ENCODE measurements at regions not wholly inside any gene's neighbourhood (a gene's known extent, or its start where the extent isn't known, plus 50 kb on each side); places are given as distances from the start of the nearest gene placed in this dataset.

DNA sequence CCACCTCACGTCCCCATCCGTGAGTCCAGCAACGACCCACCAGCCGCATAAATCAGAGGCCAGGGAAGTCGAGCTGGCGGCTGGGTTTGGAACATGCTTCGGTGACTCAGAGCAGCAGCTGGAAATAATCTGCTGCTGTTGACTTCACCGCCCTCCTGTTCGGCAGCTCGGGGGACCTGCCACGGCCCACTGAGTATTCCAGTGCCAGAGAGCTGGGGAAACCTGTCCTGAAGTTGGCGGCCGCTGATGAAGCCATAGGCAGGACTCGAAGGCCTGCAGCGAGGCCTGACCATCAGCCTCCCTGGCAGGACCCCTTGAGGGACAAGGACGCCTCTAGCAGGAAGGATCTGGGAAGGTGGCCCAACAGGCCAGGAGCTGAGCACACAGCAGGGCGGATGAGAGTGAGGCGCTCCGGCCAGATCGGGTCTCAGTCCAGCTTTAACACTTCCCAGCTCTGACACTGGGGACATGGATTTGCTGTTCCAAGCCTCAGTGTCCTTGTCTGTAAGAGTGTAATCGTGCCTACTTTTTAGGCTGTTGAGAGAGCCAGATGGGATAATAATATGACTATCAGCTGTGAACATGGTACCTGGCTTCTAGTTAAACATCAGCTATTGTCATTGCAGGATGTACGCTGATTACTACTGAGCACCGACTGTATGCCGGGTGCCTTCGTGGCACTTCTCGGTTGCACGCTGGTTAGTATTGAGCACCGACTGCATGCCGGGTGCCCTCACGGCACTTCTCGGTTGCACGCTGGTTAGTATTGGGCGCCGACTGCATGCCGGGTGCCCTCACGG lies 50.4 kb upstream of the CIBAR2 start:
- DNase-seq, result no peak

DNA sequence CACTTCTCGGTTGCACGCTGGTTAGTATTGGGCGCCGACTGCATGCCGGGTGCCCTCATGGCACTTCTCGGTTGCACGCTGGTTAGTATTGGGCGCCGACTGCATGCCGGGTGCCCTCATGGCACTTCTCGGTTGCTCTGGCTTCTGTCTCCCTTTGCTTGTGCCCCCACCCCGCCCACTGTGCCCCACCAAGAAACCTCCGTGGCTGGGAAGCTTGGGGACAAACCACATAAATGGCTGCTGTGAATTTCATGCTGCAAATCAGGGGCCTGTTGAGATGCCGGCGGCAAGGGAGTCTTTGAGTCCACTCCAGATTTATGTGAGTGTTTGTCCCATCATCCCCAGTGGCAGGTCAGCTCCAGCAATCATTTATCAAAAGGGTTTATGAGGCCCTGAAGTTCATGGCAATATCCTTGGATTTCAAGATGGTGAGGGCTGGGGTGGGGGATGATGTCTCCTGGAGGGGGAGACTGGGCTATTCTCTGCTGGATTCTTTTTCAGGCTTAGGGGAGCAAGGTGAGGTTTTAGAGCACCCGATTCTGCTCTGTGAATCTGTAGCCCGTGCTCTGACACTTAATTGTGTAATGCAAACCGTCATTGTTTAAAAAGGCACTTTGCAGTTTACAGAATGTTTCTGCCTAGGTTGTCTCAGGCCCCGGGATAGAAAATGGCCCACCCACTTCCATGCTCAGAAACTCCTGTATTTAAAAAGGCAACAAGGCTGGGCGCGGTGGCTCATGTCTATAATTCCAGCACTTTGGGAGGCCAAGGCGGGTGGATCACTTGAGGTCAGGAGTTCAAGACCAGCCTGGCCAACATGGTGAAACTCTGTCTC lies 51.2 kb upstream of the CIBAR2 start:
- DNase-seq, result no peak

DNA sequence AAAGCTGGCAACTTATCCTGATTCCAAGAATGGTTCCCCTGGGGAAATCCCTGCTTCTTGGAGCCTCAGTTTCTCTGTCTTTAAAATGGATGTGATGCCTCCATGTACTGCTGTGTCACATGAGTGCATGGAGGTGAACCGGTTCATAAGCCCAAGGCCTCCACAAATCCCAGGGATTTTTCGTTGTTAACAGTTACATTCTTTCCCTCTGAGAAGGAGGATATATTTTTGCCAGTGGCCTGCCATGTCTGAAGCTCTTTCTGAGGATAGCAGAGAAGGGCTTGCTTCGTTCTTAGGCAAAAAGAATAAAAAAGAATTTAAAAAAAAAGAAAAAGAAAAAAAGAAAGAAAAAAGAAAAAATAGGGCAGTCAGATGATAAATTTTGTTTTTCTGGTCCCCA lies 52.2 kb upstream of the CIBAR2 start:
- no peak for DNase-seq

DNA sequence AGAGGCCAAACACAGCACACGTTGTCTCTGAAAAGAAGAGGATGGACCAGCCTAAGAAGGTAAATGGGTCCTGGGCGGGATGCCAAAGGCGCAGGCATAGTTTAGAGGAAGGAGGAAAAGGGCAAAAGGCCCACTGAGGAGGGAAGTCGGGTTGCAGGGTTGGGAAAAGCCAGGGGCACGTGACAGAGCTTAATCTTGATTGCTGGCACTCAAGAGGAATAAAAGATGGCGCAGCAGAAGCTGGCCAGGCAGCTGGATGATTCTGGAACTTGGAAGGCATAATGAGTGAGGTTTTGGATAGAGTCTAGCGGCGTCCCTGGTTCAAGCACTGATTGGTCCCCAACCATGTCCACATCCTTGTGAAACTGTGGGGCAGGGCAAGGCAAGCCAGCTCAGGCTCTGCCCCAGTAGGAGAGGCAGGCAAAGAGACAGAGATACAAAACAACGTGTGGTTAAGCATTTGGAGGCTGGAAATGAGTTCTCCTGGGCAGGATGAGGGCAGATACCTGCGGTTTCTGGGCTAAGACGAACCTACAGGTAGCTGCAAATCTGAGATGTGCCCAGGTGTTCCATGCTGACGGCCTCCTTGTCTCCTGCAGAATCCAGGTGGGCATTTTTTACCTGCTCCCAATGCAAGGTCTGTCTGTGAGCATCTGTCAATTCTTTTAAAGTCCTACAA lies 52.7 kb upstream of the CIBAR2 start:
- DNase-seq, result no peak

DNA sequence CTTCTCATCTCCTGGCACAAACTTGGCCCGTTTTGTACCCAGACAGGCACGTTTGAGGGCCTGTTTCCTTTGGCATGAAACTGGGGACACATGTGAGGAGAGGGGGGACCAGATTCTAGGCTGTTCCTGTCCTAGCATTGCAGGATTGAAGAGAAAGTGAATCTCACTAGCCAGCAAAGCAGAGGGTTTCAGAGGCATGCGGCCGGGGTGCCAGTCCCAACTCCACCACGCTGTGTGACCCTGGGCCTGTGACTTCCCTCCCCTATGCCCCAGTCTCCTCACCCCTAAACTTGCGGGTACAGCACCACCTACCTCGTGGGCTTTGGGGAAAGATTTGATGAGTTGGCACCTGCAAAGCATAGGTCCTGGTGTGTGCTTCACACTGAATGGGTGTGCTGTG lies 53.5 kb upstream of the CIBAR2 start:
- no peak for DNase-seq

DNA sequence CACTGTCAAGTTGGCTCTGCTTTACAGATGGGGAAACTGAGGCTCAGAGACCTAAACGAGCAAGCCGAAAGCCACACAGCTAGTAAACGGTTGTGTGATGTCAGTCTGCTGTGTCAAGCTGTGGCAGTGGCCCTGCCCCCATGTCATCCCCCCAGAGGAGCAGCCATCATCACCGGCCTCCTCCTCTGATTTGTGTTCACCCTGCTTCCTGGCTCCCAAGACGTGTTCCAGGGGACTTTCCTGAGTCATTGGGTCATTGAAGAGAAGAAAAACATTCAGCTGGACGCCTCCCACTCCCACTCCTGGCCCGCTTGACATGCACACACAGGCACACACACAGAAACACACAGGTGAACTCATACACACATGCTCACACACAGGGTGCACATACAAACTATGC lies 54.0 kb upstream of the CIBAR2 start:
- no peak for DNase-seq

DNA sequence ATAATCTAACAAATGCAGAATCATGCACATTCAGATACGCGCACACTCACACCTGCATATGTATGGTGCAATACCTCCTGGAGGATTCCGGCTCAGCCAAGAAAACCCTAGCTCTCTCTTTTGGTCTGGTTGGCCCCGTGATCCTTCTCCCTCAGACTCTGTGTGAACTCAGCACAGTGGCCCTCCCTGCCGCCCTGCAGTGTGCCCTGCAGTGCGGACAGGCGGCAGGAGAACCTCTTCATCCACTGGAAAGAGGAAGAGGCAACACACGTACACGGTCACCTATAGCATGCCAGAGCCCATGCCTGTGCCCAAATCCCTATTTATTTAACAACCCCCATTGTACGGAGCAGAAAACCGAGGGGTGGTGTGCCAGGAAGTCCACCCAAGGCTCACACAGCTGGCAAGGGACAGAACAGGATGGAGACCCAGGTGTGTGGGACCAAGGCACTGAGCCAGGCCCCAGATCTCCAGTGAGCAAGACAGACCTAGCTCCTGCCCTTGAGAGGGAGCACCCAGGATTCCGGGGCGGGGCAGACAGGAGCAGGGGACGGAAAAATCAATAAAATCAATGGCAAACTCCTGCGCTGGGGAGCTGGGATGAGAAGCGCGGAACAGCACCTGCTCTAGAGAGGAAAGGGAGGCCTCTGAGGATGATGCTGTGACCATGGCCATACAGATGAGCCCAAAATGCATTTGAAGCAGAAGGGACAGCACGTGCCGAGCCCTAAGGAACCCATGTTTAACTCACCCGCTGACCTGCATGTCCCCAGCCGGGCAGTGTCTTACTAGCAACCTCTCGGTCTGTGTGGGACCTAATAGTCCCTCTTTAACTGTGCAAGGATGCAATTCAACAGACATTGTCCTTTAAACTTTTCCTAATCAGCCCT lies 54.7 kb upstream of the CIBAR2 start:
- no peak for DNase-seq

DNA sequence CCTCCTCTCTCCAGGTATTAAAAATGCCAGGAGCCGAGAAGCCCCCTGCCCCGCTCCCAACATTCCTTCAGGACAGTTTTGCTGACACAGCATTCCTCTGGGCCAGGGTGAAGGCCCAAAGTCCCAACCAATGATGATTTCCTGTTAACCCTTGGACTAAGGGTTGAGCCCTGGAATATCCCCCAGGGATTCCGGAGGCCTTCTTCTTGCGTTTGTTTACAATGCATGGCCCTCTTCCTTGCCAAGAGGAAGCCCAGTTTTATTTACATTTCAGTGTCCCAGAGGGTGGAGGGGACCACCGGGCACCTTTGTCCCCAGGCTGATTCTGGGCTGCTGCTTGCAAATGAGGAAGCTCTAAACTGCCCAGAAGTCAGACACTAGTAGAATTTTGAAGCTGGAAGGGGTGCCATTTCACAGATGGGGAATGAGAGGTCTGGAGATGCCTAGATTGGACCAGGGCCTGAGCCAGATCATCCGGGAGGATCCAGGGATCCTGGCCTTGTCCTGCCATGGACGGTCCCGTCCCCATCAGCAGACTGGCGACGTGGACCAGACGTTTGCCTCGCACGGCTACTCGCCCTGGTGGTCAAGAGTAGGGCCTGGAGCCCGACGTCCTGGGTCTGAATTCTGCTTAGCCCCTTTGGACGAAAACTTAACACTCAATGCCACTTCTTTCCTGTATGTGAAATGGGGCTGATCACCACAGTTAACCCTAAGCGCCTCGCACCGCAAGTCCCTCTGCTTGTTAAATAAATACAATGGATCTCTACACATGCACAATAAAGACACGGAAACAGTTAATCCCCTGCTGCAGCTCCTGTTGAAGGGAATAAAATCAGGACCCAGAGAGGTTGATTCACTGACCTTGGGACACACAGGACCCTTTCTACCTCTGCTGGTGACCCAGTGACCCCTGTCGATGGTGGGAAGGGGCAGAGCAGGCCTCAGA lies 55.6 kb upstream of the CIBAR2 start:
- no peak for DNase-seq

DNA sequence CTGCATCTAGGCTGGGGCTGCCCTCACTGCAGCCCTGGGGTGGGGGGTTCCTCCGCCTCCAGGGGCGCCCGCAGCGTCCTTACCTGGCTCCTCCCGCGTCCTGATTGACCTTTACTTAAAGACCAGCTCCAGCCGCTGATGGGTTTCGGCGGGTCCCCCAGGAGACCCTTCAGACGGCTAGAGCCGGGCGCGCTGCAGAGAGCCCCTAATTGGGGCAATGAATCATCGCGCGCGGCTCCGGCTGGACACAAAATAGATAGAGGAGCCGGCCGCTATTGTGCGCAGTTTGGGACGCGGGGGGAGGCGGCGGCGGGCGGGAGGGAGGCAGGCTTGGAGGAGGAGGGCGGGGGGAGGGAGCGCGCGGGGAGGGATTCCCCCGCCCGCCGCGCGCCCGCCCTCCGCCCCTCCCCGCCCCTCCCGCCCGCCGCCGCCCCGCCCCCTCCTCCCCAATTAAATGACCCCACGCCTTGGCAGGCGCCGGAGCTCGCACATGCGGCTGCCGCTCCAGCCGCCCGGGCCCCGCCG lies 56.5 kb upstream of the CIBAR2 start:
- DNase-seq, result no peak

DNA sequence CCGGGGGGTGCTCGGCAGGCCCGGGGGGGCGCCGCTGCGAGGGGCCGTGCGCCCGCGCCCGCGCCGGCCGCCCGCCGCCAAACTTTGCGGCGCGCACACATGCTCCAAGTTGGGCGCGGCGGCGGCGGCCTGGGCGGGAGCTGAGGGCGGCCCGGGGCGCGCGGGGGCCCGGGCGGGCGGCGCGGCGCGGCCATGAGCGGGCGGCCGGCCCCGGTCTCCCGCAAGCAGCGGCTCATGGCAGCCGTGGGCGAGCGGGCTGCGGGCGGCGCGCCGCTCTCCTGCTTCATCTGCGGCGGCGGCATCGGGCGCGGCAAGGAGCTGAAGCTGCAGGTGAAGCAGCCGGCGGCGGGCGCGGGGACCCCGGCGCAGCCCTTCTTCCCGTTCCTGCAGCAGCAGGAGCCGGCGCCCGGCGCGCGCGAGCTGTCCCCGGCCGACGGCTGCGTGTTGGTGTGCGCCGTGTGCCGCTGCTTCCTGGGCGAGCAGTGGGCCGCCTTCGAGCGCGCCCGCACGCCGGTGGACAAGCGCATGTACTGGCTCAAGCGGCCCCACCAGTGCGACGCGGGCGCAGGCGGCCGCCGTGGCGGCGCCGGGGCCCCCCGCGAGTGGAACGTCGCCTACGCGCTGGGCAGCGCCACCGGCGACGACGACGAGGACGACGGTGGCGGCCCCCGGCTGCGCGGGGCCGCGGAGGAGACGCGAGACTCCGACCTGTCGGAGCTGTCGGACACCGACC lies 57.2 kb upstream of the CIBAR2 start:
- DNase-seq, result no peak

DNA sequence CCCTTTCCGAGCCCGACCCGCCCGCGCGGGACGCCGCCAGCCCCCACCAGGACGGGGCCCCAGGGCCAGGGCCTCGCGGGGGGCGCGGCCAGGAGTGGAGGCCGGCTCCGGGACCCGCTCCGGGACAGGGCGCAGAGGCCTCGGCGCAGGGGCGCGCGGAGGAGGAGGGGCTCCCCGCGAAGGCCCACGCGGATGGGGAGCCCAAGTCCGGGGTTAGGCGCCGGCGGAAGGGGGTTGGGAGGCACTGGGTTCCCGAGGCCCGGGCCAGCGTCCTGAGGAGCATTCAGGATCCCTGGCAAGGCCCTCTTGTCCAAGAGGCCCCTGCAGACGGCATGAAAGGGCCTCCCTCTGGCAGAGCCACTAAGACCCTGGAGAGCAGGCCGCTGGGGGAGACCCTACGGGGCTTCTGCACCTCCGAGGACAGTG lies 57.8 kb upstream of the CIBAR2 start:
- DNase-seq, result no peak

DNA sequence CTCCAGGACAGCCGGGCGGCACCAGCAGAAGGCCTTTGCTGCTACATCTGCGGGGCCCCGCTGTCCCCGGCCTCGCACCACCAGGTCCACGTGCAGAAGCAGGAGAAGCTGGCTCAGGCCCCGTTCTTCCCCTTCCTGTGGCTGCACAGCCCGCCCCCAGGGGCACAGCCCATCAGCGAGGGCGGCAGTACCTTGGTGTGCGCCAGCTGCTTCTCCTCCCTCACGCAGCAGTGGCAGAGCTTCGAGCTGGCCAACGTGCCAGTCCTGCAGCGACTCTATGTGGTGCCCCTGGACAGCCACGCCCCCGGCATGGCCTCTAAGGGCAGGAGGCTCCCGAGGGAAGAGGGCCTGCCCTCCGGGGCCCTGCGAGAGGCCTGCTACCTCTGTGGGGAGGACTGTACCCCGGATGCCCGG lies 58.3 kb upstream of the CIBAR2 start:
- DNase-seq, result no peak

DNA sequence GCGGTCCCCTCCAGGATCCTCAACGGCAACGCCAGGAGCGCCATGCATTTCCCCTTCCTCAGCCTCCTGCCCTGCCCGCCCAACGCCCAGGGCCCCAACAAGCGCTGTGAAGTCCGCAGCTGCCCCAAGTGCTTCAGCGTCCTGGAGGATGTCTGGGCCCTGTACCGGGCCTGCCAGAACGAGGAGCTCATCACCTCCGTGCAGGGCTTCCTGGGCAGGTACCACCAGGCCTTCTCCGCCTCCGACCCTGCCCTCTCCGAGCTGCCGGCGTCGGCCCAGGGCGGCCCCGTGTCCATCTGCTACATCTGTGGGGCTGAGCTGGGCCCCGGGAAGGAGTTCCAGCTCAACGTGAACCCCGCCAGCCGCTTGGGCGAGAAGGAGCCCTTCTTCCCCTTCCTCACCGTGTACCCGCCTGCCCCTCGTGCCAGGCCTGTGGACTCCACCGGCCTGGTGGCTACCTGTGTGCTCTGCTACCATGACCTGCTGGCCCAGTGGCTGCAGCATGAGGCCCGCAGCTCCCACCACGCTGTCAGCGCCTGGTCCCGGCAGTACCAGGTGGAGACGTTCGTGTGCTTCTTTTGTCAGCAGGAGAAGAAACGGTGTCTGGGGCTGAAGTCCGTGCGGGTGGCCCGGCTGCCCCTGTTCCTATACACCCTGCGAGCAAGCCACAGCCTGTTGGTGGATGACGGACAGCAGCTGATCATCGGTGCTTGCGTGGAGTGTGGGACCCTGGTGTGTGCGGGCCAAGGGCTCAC lies 58.9 kb upstream of the CIBAR2 start:
- DNase-seq, result no peak

DNA sequence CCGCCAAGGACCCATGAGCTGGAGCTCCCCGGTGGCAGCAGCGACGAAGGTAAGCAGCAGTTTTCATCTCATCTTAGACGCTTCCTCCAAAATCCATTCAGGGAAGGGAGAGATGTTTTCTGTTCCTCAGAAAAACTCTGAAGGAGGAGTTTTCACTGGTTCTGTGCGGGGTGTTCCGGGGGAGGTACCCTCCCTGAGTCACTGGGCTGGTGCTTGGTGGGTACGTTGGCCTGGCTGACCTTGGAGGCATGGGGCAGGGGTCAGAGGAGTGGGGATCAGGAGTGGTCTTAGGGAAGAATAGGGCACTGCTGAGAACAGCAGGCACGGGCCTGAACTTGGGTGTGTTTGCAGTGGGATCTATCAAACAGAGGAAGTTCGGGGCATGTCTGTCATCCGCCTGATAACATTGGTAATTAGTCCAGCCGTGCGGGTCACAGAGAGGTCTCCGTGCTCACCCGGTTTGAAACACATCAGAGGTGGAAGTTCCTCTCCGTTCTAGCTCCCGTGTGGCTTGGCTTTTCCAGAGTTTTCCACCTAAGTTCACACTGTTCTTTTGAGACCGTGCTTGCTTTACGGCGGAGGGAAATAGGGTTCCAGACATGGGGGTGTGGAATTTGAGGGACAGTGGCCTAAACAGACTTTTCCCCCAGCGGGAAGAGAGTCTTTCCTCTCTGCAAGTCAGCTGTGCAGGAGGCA lies 59.6 kb upstream of the CIBAR2 start:
- DNase-seq, result no peak

DNA sequence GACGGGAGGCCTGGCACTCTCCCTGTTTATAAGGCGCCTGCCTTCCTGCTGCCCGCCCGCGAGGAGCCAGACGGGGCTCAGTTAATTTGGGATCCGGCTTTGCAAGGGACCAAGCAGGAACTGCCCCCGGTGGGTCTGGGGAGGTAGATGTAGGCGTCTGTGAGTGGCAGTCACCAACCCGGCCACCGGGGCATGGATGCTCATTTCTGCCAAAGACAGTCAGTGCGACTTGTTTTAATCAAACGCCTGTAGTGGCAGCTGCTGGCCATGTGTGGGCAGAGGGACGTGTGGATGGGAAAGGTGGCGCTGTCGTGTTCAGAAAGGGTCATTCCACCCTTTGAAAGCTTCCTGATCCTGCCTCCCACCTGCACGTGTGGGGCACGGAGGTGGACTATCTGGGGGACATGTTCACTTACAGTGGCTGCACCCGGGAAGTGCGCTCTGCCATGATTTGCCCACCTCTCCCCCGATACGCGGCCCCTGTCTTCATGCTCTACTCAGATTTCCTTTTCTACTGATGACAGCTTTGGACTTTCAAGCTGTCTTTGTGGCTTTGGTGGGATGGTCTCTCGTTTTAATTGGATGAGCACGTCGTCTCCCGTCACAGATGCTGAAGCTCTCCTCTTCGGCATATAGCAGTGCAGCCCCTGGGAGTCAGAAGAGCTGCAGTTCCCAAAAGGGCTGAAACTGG lies 60.3 kb upstream of the CIBAR2 start:
- DNase-seq, result no peak

DNA sequence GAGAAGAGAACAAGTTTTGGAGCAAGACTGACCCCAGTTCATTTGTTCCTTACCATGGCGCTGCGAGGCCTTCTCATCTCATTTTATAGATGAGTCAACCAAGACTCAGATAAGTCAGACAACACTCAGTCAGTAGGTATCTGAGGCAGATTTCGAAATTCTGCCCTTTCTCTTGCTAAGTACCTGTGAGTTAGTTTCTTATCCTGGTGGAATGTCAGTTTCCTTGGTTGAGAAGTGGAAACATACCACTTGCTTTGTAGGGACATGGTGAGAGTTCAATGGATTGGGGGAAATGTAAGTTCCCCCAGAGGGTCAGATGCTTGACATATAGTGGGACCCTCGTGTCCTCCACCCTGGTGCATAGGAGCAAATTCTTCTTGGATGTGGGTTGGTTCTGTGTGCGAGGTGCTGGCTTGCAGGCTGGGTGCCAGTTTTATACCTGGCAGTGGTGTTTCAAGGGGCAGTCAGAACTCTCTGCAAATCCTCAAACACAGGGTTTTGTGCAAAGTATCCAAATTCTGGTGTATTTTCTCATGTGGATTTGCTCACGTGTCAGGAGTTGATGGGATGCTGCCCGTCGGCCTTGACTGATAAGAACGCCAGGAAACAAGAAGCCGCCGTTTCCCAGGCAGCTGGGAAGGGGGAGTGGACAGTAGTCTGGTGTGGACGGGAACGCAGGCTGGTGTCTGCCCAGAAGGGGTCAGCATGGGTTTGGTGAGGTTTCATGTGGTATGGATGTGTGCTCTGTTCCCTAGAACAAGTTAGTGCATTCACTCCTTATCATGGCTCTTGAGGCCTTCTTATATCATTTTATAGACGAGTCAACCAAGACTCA lies 61.1 kb upstream of the CIBAR2 start:
- DNase-seq, result no peak

DNA sequence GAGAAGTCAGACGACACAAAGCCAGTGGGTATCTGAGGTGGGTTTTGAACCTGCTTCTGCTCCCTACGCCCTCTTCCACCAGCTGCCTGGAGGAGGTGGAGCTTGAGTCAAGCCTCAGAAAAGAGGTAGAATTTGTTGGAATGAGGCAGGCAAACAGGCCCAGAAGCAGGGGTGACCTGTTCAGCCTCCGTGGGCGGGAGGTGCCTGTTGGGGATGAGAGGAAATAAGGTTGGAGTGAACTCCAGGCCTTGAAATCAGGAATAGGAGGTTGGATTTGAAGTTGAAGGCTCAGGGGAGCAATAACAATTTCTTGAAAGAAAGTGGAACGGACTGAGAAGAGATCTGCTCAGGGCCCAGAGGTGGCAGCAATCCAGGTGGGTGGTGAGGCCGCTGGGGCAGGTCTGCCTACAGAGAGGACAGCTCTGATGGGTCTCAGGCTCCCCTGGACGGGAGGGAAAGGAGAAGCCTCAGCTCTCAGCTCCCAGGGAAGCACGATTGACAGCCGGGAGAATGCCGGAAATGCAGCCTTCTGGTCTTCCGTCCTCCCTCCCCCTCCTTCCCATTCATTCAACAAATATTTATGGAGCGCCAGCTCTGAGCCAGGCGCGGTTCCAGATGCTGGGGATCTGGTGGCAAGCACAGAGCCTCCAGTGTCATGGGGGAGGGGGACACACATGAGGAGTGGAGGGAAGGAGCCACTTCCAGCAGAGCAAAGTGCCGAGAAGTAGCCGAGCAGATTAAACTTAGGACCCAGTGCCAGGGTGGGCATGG lies 61.9 kb upstream of the CIBAR2 start:
- DNase-seq, result no peak

Measured in activated CD4-positive, alpha-beta T cell treated with anti-CD3 and anti-CD28 coated beads, Interleukin-2, amount 50 U/mL, for 4 hours (primary cell).